IPS-NIHi7 (cell line): ENCODE measurements at regions not wholly inside any gene's neighbourhood (a gene's known extent, or its start where the extent isn't known, plus 50 kb on each side); places are given as distances from the start of the nearest gene placed in this dataset.

Experiments
- DNase-seq: peaks from one replicate; pipeline ENCODE4 v3.0.0; 2012; ENCODE audit warnings: mixed read lengths; ENCODE audit errors: extremely low spot score

DNA sequence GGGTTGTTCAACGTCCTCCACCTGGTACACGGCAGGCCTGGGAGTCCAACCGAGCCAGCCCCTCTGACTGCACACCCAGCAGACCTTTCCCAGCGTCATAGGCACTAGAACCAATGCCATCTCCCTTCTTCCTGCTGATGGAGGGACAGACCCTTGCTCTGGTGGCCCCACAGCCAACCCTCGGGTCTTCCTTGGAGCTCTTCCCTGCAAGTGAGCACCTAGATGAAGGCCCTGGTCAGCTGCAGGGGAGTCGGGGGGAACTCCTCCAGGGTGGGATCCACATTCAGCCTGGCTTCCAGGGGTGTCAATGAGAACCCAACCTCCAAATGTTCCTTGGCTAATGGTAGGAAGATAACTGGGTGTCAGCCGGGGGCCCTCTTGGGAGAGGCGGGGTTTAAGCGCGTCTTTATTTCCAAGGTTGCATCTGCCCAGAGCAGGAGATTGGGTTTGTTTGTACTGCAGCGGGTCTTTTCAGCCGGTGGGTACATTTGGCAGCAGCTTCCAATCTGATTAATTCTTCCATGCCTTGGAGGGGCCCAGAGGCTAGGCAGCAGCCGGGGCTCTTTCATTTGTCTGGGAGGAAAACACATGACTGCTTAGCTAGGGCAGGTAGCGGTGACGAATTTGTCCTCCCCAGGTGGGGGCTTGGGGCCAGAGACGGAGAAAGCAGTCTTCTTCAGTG is 56.0 kb upstream of the SHISAL1 start:
- no peak for DNase-seq

GRCh38 chr22:44366372-44367300 is 53.9 kb upstream of the SHISAL1 start:
- DNase-seq, result no peak

- DNase-seq, result no peak
These were observed 53.1 kb upstream of the SHISAL1 start for GRCh38 chr22:44365832-44366231.

GRCh38 chr22:44365191-44365590 is 52.4 kb upstream of the SHISAL1 start:
- DNase-seq, result no peak

GRCh38 chr22:44364751-44365130 is 52.0 kb upstream of the SHISAL1 start:
- no peak for DNase-seq

DNA sequence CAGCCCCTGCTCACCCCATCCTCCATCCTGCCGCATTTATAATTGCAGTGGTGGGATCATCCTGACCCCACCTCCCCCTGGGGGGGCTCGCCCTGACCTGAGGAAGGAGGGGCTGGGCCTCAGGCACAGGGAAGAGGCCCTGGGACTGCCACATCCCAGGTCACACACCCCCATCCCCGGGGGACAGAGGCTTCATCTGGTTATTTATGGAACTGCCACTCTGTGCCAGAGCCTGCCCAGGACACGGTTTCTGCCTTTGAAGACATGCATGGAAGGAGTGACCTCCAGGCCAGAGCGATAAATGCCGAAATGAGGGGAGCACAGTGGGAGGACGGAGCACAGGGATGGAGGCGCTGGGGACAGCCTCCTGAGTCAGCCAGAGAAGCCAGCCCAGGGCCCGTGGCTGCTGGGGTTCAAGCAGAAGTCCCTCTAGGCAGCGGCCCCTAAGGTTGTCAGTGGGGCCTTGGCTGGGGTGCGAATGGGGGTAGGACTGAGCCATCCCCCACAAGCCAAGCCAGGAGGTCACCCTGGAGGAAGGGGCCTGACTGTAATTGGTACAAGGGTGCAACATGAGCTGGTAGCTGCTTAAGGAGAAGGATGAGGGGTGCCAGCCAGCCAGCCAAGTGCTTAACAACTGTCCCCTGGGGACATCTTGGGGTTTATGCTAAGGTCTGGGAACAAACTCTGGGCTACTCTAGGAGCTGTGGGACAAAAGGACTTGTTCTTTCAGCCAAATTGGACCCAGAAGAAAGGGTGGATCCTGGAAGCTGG is 51.4 kb upstream of the SHISAL1 start:
- DNase-seq, result no peak

DNA sequence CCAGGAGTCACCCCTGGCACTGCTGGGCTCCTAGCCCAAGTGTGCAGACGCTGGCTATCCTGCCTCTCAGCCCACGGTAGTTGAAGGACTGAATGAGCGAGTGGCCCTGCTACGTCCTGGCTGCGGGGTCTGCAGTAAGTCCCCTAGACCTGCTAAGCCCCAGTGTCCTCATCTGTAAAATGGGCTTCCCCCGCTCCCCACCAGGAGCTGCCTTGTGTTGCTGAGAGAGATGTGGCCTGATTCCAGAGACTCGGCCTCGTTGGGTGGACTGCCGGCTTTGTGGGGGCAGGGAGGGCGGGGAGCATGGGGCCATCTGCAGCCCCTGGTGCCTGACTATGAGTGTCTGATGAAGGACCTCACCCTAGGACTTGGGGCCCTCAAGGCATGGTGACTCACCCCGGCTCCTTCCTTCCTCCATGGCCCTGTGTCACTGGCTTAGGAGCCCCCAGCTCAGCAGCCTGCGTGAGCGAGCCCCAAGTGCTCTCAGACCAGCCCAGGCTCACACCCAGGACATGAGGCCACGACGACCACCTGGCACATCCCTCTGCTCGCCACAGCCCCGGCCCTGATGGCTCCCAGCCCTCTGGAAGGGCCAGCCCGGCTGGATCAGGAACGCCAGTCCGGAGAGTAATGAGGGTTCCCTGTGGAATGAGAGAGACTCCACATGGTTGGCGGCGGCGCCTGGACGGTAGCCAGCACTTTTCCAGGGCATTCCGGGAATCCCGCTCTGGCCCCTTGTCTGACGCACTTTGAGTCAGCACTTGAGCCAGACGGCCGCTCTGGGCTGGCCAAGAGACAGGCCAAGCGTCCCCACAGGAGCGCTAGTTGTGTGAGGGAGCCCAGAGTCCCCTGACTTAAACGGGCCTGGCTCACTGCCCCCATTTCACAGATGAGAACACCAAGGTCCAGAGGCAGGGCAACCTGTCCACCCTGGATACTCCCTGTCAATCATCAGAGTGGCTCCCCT is 50.5 kb upstream of the SHISAL1 start:
- no peak for DNase-seq

DNA sequence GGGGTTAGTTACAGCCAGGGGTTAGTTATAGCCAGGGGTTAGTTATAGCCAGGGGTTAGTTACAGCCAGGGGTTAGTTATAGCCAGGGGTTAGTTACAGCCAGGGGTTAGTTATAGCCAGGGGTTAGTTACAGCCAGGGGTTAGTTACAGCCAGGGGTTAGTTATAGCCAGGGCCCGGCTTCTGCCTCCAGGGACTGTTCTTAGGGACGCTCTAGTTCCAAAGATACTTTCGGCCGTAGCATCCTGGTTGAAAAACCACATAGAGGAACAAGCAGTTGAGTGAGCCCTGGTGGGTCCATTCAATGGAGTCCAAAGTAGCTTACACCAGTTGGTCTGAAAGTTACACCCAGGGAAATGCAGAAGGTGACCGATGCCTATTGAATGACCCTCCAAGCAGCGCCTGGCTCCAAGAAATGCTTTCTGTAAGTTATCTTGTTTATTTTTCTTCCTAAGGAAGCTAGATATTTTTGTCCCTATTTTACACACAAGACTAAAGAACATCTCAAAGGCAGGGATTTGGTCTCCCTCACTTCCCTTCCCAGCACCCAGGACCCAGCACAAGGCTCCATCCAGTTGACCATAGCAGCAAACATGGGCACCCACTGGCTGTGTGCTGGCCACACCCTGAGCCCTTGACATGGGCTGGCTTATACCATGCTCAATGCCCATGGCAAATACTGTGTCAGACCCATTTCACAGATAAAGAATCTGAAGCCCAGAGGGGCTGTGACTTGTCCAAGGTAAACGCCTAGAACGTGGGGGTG is 49.7 kb upstream of the SHISAL1 start:
- no peak for DNase-seq
